IPS-18a (cell line): ENCODE measurements at regions not wholly inside any gene's neighbourhood (a gene's known extent, or its start where the extent isn't known, plus 50 kb on each side); places are given as distances from the start of the nearest gene placed in this dataset.

Experiments
- H3K27ac ChIP-seq: one replicate; pipeline ENCODE4 v1.5.1; 2013; ENCODE audit warnings: low read length
- H3K27me3 ChIP-seq: one replicate; pipeline ENCODE4 v1.6.1; 2013; ENCODE audit warnings: mild to moderate bottlenecking, low read length; ENCODE audit not compliant: control insufficient read depth, insufficient read depth
- H3K36me3 ChIP-seq: one replicate; pipeline ENCODE4 v1.6.1; 2013; ENCODE audit warnings: low read depth, low read length; ENCODE audit not compliant: control insufficient read depth
- H3K4me1 ChIP-seq: one replicate; pipeline ENCODE4 v1.6.1; 2013; ENCODE audit warnings: low read depth, low read length; ENCODE audit not compliant: control insufficient read depth
- H3K4me3 ChIP-seq: one replicate; pipeline ENCODE4 v1.5.1; 2013; ENCODE audit warnings: low read length
- H3K9ac ChIP-seq: one replicate; pipeline ENCODE4 v1.6.1; 2013; ENCODE audit warnings: mild to moderate bottlenecking, low read length, moderate library complexity
- H3K9me3 ChIP-seq: one replicate; pipeline ENCODE4 v1.6.1; 2013; ENCODE audit warnings: low read depth, low read length; ENCODE audit not compliant: control insufficient read depth

- no peaks in the 10 kb centered on the region for H3K4me1 ChIP-seq
- H3K9me3 ChIP-seq, result peaks cover 4% of the 10 kb centered on the region
- no peak overlapping the region for H3K27ac ChIP-seq
- no peaks in the 10 kb centered on the region for H3K36me3 ChIP-seq
- H3K4me3 ChIP-seq, result no peak overlapping the region
- H3K27me3 ChIP-seq, result no peaks in the 10 kb centered on the region
- no peak overlapping the region for H3K9ac ChIP-seq
Measured at GRCh38 chr5:91651704-91652103, 268.6 kb upstream of the ARRDC3 start.

GRCh38 chr5:91645347-91645746 lies 262.2 kb upstream of the ARRDC3 start:
- Histone ChIP-seq H3K27ac (no peak overlapping the region), H3K4me1 (peaks cover 2% of the 10 kb centered on the region), H3K9me3 (no peaks in the 10 kb centered on the region), H3K9ac (no peak overlapping the region), H3K36me3 (no peaks in the 10 kb centered on the region), H3K27me3 (no peaks in the 10 kb centered on the region), H3K4me3 (no peak overlapping the region)

- Histone ChIP-seq H3K4me3 (no peak overlapping the region), H3K9me3 (no peaks in the 10 kb centered on the region), H3K27me3 (no peaks in the 10 kb centered on the region), H3K9ac (no peak overlapping the region), H3K4me1 (peaks cover 10% of the 10 kb centered on the region), H3K36me3 (no peaks in the 10 kb centered on the region), H3K27ac (no peak overlapping the region)
Measured at GRCh38 chr5:91643797-91644196, 260.7 kb upstream of the ARRDC3 start.

- Histone ChIP-seq H3K9me3 (no peaks in the 10 kb centered on the region), H3K9ac (no peak overlapping the region), H3K4me1 (peaks cover 10% of the 10 kb centered on the region), H3K27ac (no peak overlapping the region), H3K4me3 (no peak overlapping the region), H3K36me3 (no peaks in the 10 kb centered on the region), H3K27me3 (no peaks in the 10 kb centered on the region)
Measured at GRCh38 chr5:91642581-91642980, 259.5 kb upstream of the ARRDC3 start.

- Histone ChIP-seq H3K9ac (no peak overlapping the region), H3K36me3 (no peaks in the 10 kb centered on the region), H3K4me3 (no peak overlapping the region), H3K27me3 (no peaks in the 10 kb centered on the region), H3K4me1 (peaks cover 10% of the 10 kb centered on the region), H3K9me3 (no peaks in the 10 kb centered on the region), H3K27ac (no peak overlapping the region)
Measured at GRCh38 chr5:91641730-91642350, 258.7 kb upstream of the ARRDC3 start.

- Histone ChIP-seq H3K36me3 (no peaks in the 10 kb centered on the region), H3K4me3 (no peak overlapping the region), H3K4me1 (peaks cover 10% of the 10 kb centered on the region), H3K9ac (no peak overlapping the region), H3K27me3 (no peaks in the 10 kb centered on the region), H3K27ac (no peak overlapping the region), H3K9me3 (no peaks in the 10 kb centered on the region)
Measured at GRCh38 chr5:91639744-91640143, 256.6 kb upstream of the ARRDC3 start.

- no peaks in the 10 kb centered on the region for H3K27me3 ChIP-seq
- H3K4me1 ChIP-seq, result peaks cover 10% of the 10 kb centered on the region
- no peaks in the 10 kb centered on the region for H3K9me3 ChIP-seq
- H3K36me3 ChIP-seq, result no peaks in the 10 kb centered on the region
- H3K4me3 ChIP-seq, result no peak overlapping the region
- no peak overlapping the region for H3K9ac ChIP-seq
- H3K27ac ChIP-seq, result no peak overlapping the region
Measured at GRCh38 chr5:91638010-91638409, 254.9 kb upstream of the ARRDC3 start.

GRCh38 chr5:91635950-91636734 lies 253.0 kb upstream of the ARRDC3 start:
- Histone ChIP-seq H3K9ac (no peak overlapping the region), H3K36me3 (no peaks in the 10 kb centered on the region), H3K9me3 (no peaks in the 10 kb centered on the region)

GRCh38 chr5:91632871-91633270 lies 249.8 kb upstream of the ARRDC3 start:
- Histone ChIP-seq H3K9ac (no peak overlapping the region), H3K27me3 (no peaks in the 10 kb centered on the region), H3K4me1 (no peaks in the 10 kb centered on the region), H3K4me3 (no peak overlapping the region), H3K36me3 (no peaks in the 10 kb centered on the region), H3K27ac (peak overlapping the region; percentile 24), H3K9me3 (no peaks in the 10 kb centered on the region)

More at GRCh38 chr5:91635950-91636734, 253.0 kb upstream of the ARRDC3 start:
- Histone ChIP-seq H3K27me3 (no peaks in the 10 kb centered on the region), H3K4me3 (no peak overlapping the region), H3K27ac (no peak overlapping the region), H3K4me1 (peaks cover 10% of the 10 kb centered on the region)

- no peaks in the 10 kb centered on the region for H3K4me1 ChIP-seq
- no peak overlapping the region for H3K9ac ChIP-seq
- no peaks in the 10 kb centered on the region for H3K36me3 ChIP-seq
- no peak overlapping the region for H3K27ac ChIP-seq
- no peak overlapping the region for H3K4me3 ChIP-seq
- no peaks in the 10 kb centered on the region for H3K27me3 ChIP-seq
- no peaks in the 10 kb centered on the region for H3K9me3 ChIP-seq
Measured at GRCh38 chr5:91611746-91612145, 228.6 kb upstream of the ARRDC3 start.

GRCh38 chr5:91607675-91608074 lies 224.6 kb upstream of the ARRDC3 start:
- H3K4me3 ChIP-seq, result no peak overlapping the region
- no peaks in the 10 kb centered on the region for H3K4me1 ChIP-seq
- no peaks in the 10 kb centered on the region for H3K9me3 ChIP-seq
- H3K27ac ChIP-seq, result no peak overlapping the region
- H3K36me3 ChIP-seq, result no peaks in the 10 kb centered on the region
- no peak overlapping the region for H3K9ac ChIP-seq
- no peaks in the 10 kb centered on the region for H3K27me3 ChIP-seq

- Histone ChIP-seq H3K4me3 (no peak overlapping the region), H3K27me3 (no peaks in the 10 kb centered on the region), H3K36me3 (no peaks in the 10 kb centered on the region), H3K9ac (no peak overlapping the region), H3K4me1 (no peaks in the 10 kb centered on the region), H3K27ac (no peak overlapping the region), H3K9me3 (peaks cover under 1% of the 10 kb centered on the region)
Measured at GRCh38 chr5:91599863-91600262, 216.7 kb upstream of the ARRDC3 start.
